SH-SY5Y (cell line): ENCODE measurements at regions not wholly inside any gene's neighbourhood (a gene's known extent, or its start where the extent isn't known, plus 50 kb on each side); places are given as distances from the start of the nearest gene placed in this dataset.
A peak's percentile ranks its signal among the peaks of the same experiment; 100 is the strongest.

Experiments
- GATA2 ChIP-seq: IDR thresholded peaks from 2 replicates; pipeline ENCODE4 v1.6.1; 2011; ENCODE audit warnings: mild to moderate bottlenecking, low read depth, low read length
- GATA3 ChIP-seq: IDR thresholded peaks from 2 replicates; pipeline ENCODE4 v1.6.1; 2011; ENCODE audit warnings: low read depth, mild to moderate bottlenecking, low read length, moderate library complexity

- TF ChIP-seq GATA2 (peak; percentile 61), GATA3 (no peak)
Measured at GRCh38 chr1:178644308-178645120, 80.5 kb upstream of the RALGPS2 start.

GRCh38 chr1:178645157-178645807, 79.8 kb upstream of the RALGPS2 start:
- TF ChIP-seq GATA2 (no peak), GATA3 (no peak)

DNA sequence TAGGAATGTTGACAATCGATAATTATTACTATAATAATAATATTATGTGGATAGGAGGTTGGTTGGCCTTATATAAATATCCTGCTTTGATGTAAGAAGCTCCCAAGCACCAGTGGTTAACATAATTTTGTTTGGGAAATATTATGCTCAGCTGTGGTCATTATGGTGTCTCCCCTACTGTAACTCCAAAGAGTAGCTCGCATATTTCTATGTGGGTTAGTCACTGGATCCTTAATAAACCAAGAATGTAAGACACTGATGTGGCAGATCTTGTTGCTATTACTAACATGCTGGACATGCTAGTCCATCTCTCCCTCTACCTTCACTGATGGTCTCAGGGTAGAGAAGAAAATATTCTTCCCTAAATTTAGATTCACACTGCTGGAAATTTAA, 79.2 kb upstream of the RALGPS2 start:
- TF ChIP-seq GATA2, result no peak
- TF ChIP-seq GATA3, result no peak

- TF ChIP-seq GATA2 (no peak), GATA3 (no peak)
Measured at GRCh38 chr1:178646821-178647220, 78.2 kb upstream of the RALGPS2 start.

DNA sequence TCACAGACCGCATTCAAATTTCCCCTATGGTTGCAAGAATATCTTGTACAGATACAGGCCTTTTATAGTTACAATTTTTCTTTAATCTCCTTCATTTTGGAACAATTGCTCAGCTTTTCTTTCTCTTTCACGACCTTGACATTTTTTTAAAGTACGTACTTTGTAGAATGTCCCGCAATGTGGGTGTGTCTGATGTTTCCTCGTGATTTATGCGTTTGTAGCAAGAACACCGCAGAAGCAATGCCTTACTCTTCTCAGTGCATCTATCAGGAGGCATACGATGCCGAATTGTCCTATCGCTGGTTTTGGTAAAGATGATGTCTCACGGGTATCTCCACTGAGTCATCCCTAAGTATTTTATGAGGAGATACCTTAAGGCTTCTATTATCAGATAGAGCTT, 76.9 kb upstream of the RALGPS2 start:
- TF ChIP-seq GATA3, result no peak
- TF ChIP-seq GATA2, result no peak

DNA sequence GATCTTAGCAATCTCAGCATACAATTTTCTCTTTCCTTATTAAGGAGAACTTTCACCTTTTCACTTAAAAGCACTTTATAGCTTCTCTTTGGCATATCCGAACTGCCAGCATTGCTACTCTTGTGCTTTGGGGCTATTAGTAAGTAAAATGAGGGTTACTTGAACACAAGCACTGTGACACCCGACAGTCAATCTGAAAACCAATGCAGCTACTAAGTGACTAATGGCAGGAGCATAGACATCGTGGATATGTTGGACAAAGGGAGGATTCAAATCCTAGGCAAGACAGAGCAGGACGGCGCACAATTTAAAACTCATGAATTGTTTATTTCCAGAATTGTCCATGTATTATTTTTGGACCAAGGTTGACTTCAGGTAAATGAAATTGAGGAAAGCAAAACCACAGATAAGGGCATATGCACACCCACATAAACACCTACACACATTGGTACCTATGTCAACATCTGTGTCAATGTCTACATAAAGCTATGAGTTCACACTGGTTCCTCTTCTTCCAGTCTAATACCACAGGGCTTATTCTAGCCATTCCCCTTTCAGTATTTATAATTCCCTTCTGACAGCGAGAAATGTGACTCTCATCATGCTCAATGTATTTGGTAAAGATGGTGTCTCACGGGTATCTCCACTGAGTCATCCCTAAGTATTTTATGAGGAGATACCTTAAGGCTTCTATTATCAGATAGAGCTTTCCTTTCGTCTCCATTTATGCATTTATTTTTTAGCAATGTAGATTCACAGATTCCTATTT, 75.3 kb upstream of the RALGPS2 start:
- TF ChIP-seq GATA3 (no peak), GATA2 (no peak)

DNA sequence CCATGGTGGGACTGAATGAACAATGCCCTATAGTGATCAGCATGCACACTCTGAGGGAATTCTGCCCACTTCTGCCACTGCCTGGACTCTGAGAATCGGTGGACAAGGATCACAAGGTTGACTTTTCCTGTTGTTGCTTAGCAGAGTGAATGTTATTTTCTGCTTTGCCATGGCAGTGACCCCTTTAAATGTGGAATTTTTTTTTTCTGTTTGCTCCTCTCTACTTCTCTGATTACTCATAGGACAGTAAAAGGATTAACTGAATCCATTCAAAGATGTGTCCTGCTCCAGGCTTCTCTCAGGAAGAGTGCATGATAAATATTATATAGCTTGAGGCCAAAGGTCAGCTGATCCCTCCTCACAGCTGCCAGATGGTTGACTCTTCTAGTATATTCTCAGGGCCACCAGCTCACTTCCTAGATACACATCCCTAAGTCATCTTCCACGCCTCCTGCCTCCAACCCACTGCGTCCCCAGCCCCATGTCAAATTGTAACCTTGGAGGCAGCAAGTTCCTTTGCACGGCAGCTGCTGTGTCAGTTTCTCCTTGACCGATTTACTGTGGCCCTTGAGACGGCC, 74.0 kb upstream of the RALGPS2 start:
- no peak for TF ChIP-seq GATA2
- TF ChIP-seq GATA3, result no peak

- TF ChIP-seq GATA3 (no peak), GATA2 (no peak)
Measured at GRCh38 chr1:178651742-178652141, 73.3 kb upstream of the RALGPS2 start.

GRCh38 chr1:178652506-178653490, 72.2 kb upstream of the RALGPS2 start:
- TF ChIP-seq GATA3, result no peak
- TF ChIP-seq GATA2, result no peak

DNA sequence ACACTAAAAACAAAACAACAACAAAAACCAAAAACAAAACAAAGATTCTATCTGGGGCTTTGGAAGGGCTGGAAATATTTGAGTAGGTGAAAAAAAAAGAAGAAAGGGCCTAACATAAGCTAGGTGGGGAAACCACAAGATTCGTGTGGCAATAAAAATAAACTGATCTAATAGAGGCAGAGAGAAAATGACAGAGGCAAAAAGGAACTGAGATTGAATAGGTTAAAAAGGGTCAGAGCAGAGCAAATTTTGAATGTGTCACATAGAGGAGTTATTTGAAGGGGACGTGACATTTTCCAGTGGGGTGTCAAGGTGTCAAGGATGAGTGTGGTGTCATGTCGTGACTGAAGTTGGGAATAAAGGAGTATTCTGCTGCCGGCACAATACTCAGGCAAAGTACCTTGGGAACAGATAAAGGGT, 65.2 kb upstream of the RALGPS2 start:
- TF ChIP-seq GATA3 (no peak), GATA2 (no peak)

- no peak for TF ChIP-seq GATA2
- TF ChIP-seq GATA3, result no peak
Measured at GRCh38 chr1:178660461-178660860, 64.6 kb upstream of the RALGPS2 start.

DNA sequence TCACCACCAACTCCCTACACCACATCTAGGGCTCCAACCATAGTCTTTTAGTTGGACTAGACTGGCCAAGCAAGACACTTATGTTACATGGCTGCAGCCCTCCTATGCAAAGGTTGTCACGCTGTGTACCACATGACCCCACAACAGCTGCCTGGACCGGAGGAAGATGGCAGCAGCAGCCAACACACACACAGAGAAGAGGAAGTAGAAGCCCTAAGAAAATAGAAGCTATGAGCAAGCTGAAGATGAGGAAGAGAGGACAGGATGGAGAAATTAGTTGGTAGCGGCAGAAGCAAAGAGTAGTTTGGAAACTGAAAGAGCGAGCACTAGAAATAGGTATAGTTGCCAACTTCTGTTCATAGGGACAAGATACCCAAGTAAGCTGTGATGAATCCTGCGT, 60.8 kb upstream of the RALGPS2 start:
- no peak for TF ChIP-seq GATA2
- TF ChIP-seq GATA3, result no peak

DNA sequence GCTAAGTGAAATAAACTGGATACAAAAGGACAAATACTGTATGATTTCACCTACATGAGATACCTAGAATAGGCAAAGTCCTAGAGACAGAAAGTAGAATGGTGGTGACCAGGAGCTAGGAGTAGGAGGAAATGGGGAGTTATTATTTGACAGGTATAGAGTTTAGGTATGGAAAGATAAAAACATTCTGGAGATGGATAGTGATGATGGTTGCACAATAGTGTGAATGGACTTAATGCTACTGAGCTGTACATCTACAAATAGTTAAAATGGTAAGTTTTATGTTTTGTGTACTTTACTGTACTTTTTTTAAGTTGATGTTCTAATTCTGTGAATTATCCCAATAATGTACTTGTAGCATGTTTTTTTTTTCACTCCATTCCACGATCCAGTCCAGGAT, 59.5 kb upstream of the RALGPS2 start:
- TF ChIP-seq GATA3 (no peak), GATA2 (no peak)

DNA sequence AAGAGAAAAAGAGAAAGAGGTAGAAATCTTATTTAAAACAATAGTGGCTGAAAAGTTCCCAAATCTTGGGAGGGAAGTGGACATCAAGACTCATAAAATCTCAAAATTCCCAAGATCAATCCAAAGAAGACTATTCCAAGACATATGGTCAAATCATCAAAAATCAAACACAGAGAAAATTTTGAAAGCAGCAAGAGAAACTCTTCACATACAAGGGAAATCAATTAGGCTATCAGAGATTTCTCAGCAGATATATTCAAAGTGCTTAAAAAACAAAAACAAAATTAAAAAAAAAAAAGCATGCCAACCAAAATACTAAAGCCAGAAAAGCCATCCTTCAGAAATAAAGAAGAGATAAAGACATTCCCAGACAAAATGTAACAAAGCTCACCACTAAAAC, 52.6 kb upstream of the RALGPS2 start:
- TF ChIP-seq GATA2, result no peak
- TF ChIP-seq GATA3, result no peak
